DND-41 (cell line): ENCODE measurements at regions not wholly inside any gene's neighbourhood (a gene's known extent, or its start where the extent isn't known, plus 50 kb on each side); places are given as distances from the start of the nearest gene placed in this dataset.

ENCODE experiments used
- ATAC-seq: fragments of 200-7000 bp; cut with Tn5 transposase; 3 replicates; pipeline ENCODE4 v1.9.1; 2021; ENCODE audit warnings: low read depth; ENCODE audit not compliant: insufficient read depth
- DNase-seq: peaks from one replicate; pipeline ENCODE4 v3.0.0-alpha.2; 2020
- H2AFZ ChIP-seq: 2 replicates; pipeline ENCODE4 v1.6.0; 2012; ENCODE audit warnings: low read depth, low read length
- H3K27ac ChIP-seq: 2 replicates; pipeline ENCODE4 v1.5.1; 2012; ENCODE audit warnings: low read length, inconsistent platforms
- H3K27me3 ChIP-seq: fragments of 200-600 bp; sonication (generic); 2 replicates; pipeline ENCODE4 v1.6.0; 2012; ENCODE audit warnings: low read length, mild to moderate bottlenecking, inconsistent platforms; ENCODE audit not compliant: insufficient read depth, poor library complexity
- H3K36me3 ChIP-seq: 2 replicates; pipeline ENCODE4 v1.5.1; 2012; ENCODE audit warnings: low read length, inconsistent platforms; ENCODE audit not compliant: insufficient read depth
- H3K4me1 ChIP-seq: 2 replicates; pipeline ENCODE4 v1.5.1; 2012; ENCODE audit warnings: mild to moderate bottlenecking, low read length; ENCODE audit not compliant: insufficient read depth
- H3K4me2 ChIP-seq: 2 replicates; pipeline ENCODE4 v1.6.0; 2012; ENCODE audit warnings: mild to moderate bottlenecking, moderate library complexity, low read length, inconsistent platforms; ENCODE audit not compliant: insufficient read depth
- H3K4me3 ChIP-seq, 2 experiments: fragments of 200-600 bp in 1 of 2; shearing (Covaris generic) in 1 of 2; 2 replicates each; pipeline ENCODE4 v1.5.1; 2012 to 2016; ENCODE audit warnings: inconsistent platforms in 2 of 2, low read length in 2 of 2, mild to moderate bottlenecking in 2 of 2, low read depth in 1 of 2, moderate library complexity in 1 of 2
- H3K79me2 ChIP-seq: 2 replicates; pipeline ENCODE4 v1.6.0; 2012; ENCODE audit warnings: low read length, inconsistent platforms; ENCODE audit not compliant: insufficient read depth
- H3K9ac ChIP-seq: 2 replicates; pipeline ENCODE4 v1.6.0; 2012; ENCODE audit warnings: low read depth, mild to moderate bottlenecking, inconsistent platforms, low read length, moderate library complexity
- H3K9me3 ChIP-seq: 2 replicates; pipeline ENCODE4 v1.5.1; 2012; ENCODE audit warnings: low read length, moderate library complexity, mild to moderate bottlenecking, inconsistent platforms; ENCODE audit not compliant: insufficient read depth, severe bottlenecking
- H4K20me1 ChIP-seq: 2 replicates; pipeline ENCODE4 v1.6.0; 2012; ENCODE audit warnings: low read length; ENCODE audit not compliant: insufficient read depth
- EZH2 ChIP-seq: IDR thresholded peaks from 3 replicates; pipeline ENCODE4 v1.6.1; 2012; ENCODE audit warnings: borderline replicate concordance, low read depth, mild to moderate bottlenecking, moderate library complexity, low read length, inconsistent platforms; ENCODE audit not compliant: severe bottlenecking
- TF ChIP-seq, protein P1 (sequence below): IDR thresholded peaks from 2 replicates; pipeline ENCODE4 v1.5.1; 2012; ENCODE audit warnings: borderline replicate concordance, low read length, moderate library complexity, mild to moderate bottlenecking; ENCODE audit not compliant: poor library complexity, severe bottlenecking; ENCODE audit errors: extremely low read depth

- ATAC-seq (no peak), DNase-seq (no peak)
- TF ChIP-seq EZH2: no peak
- TF ChIP-seq, protein P1, sequence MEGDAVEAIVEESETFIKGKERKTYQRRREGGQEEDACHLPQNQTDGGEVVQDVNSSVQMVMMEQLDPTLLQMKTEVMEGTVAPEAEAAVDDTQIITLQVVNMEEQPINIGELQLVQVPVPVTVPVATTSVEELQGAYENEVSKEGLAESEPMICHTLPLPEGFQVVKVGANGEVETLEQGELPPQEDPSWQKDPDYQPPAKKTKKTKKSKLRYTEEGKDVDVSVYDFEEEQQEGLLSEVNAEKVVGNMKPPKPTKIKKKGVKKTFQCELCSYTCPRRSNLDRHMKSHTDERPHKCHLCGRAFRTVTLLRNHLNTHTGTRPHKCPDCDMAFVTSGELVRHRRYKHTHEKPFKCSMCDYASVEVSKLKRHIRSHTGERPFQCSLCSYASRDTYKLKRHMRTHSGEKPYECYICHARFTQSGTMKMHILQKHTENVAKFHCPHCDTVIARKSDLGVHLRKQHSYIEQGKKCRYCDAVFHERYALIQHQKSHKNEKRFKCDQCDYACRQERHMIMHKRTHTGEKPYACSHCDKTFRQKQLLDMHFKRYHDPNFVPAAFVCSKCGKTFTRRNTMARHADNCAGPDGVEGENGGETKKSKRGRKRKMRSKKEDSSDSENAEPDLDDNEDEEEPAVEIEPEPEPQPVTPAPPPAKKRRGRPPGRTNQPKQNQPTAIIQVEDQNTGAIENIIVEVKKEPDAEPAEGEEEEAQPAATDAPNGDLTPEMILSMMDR: no peak
- Histone ChIP-seq H3K4me1 (peaks cover 18% of the 10 kb centered on the region), H2AFZ (no peak overlapping the region), H3K4me2 (no peak overlapping the region), H4K20me1 (no peaks in the 10 kb centered on the region), H3K79me2 (no peaks in the 10 kb centered on the region), H3K36me3 (no peaks in the 10 kb centered on the region), H3K4me3 (no peak overlapping the region), H3K27me3 (no peaks in the 10 kb centered on the region), H3K9ac (no peak overlapping the region), H3K9me3 (peaks cover 3% of the 10 kb centered on the region), H3K27ac (no peak overlapping the region)
These were observed 396.6 kb downstream of the DMAC1 start for GRCh38 chr9:7403028-7403389.

DNA sequence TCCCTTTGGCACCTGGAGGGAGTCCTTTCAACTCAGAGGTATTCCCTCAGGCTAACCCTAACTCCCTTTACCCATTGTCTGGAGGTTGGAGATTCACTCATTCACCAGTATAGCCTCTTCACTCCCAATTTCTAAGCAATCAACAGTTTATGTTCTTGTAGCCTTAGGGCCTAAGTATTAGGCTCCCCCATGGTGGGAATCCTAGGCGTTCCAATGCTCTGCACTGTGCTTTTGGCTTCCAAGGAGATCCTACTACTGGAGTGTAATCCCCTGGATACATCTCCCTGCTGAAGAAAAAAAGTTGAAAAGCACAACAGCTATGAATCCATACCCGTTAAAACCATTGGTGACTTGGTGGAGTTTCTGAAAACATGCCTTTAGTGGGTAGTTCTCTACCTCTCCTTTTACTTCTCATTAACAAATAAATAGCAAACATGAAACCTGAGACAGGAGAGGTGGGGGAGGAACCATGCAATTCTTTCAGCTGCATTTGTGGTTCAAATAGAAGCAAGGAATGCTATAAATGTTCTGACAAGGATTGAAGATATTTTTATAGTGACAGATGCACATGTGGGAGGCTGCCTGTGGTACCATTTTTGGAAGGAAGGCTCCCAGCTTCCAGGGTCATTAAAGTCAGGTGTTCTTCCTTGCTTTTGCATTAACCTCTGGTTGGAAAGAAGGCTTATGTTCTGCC is 397.1 kb downstream of the DMAC1 start:
- Histone ChIP-seq H3K27me3 (no peaks in the 10 kb centered on the region), H3K9ac (no peak overlapping the region), H3K4me2 (no peak overlapping the region), H2AFZ (no peak overlapping the region), H3K4me1 (peaks cover 18% of the 10 kb centered on the region), H3K9me3 (peaks cover 3% of the 10 kb centered on the region), H3K79me2 (no peaks in the 10 kb centered on the region), H3K4me3 (no peak overlapping the region), H3K27ac (no peak overlapping the region), H3K36me3 (no peaks in the 10 kb centered on the region), H4K20me1 (no peaks in the 10 kb centered on the region)
- TF ChIP-seq, protein P1: no peak
- no peak for TF ChIP-seq EZH2
- no peak for DNase-seq
- no peak for ATAC-seq

GRCh38 chr9:7401116-7401515 is 398.5 kb downstream of the DMAC1 start:
- Histone ChIP-seq H3K4me3 (no peak overlapping the region), H2AFZ (no peak overlapping the region), H3K36me3 (no peaks in the 10 kb centered on the region), H3K79me2 (no peaks in the 10 kb centered on the region), H3K4me1 (peaks cover 18% of the 10 kb centered on the region), H3K27me3 (no peaks in the 10 kb centered on the region), H3K4me2 (no peak overlapping the region), H3K9ac (no peak overlapping the region), H3K27ac (no peak overlapping the region), H4K20me1 (no peaks in the 10 kb centered on the region), H3K9me3 (no peaks in the 10 kb centered on the region)
- TF ChIP-seq, protein P1: no peak
- no peak for TF ChIP-seq EZH2
- no peak for ATAC-seq
- no peak for DNase-seq
